ENCODE measurements at regions not wholly inside any gene's neighbourhood (a gene's known extent, or its start where the extent isn't known, plus 50 kb on each side); places are given as distances from the start of the nearest gene placed in this dataset.

GRCh38 chr20:39394461-39394860, 432.3 kb downstream of the DHX35 start:
- Histone ChIP-seq H3K4me3 (ENCODE audit: low read depth, low read length, poor library complexity, severe bottlenecking) (no peak overlapping the region), H4K20me1 (ENCODE audit: insufficient read depth, low read length) (no peaks in the 10 kb centered on the region), H3K27me3 (ENCODE audit: insufficient read depth, low read length) (no peaks in the 10 kb centered on the region), H2AFZ (ENCODE audit: low read length) (no peak overlapping the region), H3K9me3 (ENCODE audit: low read length) (no peaks in the 10 kb centered on the region), H3K4me2 (ENCODE audit: low read length) (no peak overlapping the region), H3K9me2 (ENCODE audit: low read depth, low read length) (no peaks in the 10 kb centered on the region), H3K27ac (ENCODE audit: low read depth, low read length, poor library complexity, severe bottlenecking) (no peak overlapping the region), H3F3A (ENCODE audit: insufficient read depth, low read length) (no peaks in the 10 kb centered on the region), H3K4me1 (ENCODE audit: insufficient read depth, low read length, severe bottlenecking) (no peaks in the 10 kb centered on the region), H3K79me2 (ENCODE audit: insufficient read depth, low read length) (no peaks in the 10 kb centered on the region), H3K9ac (ENCODE audit: low read length) (no peak overlapping the region), H3K36me3 (ENCODE audit: insufficient read depth, low read length) (no peaks in the 10 kb centered on the region)
- no peak for TF ChIP-seq EZH2 (IDR thresholded peaks at IDR 0.05; ENCODE audit: borderline replicate concordance, low read length)
- TF ChIP-seq CTCF (IDR thresholded peaks at IDR 0.05; ENCODE audit: low read length): no peak

GRCh38 chr20:39390186-39390585, 428.0 kb downstream of the DHX35 start:
- Histone ChIP-seq H2AFZ (ENCODE audit: low read length) (no peak overlapping the region), H3K27ac (ENCODE audit: low read depth, low read length, poor library complexity, severe bottlenecking) (no peak overlapping the region), H3K4me3 (ENCODE audit: low read depth, low read length, poor library complexity, severe bottlenecking) (no peak overlapping the region)

GRCh38 chr20:39381595-39381994, 419.5 kb downstream of the DHX35 start:
- no peaks in the 10 kb centered on the region for H3K4me1 ChIP-seq (ENCODE audit: insufficient read depth, low read length, severe bottlenecking)
- no peaks in the 10 kb centered on the region for H3K9me3 ChIP-seq (ENCODE audit: low read length)
- H3K79me2 ChIP-seq (ENCODE audit: insufficient read depth, low read length): no peaks in the 10 kb centered on the region

More at GRCh38 chr20:39390186-39390585, 428.0 kb downstream of the DHX35 start:
- TF ChIP-seq EZH2 (IDR thresholded peaks at IDR 0.05; ENCODE audit: borderline replicate concordance, low read length) (no peak), CTCF (IDR thresholded peaks at IDR 0.05; ENCODE audit: low read length) (no peak)
- no peaks in the 10 kb centered on the region for H3K4me1 ChIP-seq (ENCODE audit: insufficient read depth, low read length, severe bottlenecking)
- H3K27me3 ChIP-seq (ENCODE audit: insufficient read depth, low read length): no peaks in the 10 kb centered on the region
- H3K79me2 ChIP-seq (ENCODE audit: insufficient read depth, low read length): no peaks in the 10 kb centered on the region
- no peak overlapping the region for H3K9ac ChIP-seq (ENCODE audit: low read length)
- no peaks in the 10 kb centered on the region for H3F3A ChIP-seq (ENCODE audit: insufficient read depth, low read length)
- no peaks in the 10 kb centered on the region for H3K9me3 ChIP-seq (ENCODE audit: low read length)
- no peaks in the 10 kb centered on the region for H3K36me3 ChIP-seq (ENCODE audit: insufficient read depth, low read length)
- H3K9me2 ChIP-seq (ENCODE audit: low read depth, low read length): no peaks in the 10 kb centered on the region
- H3K4me2 ChIP-seq (ENCODE audit: low read length): no peak overlapping the region
- no peaks in the 10 kb centered on the region for H4K20me1 ChIP-seq (ENCODE audit: insufficient read depth, low read length)

More at GRCh38 chr20:39381595-39381994, 419.5 kb downstream of the DHX35 start:
- H3K4me2 ChIP-seq (ENCODE audit: low read length): no peak overlapping the region
- H2AFZ ChIP-seq (ENCODE audit: low read length): no peak overlapping the region
- H4K20me1 ChIP-seq (ENCODE audit: insufficient read depth, low read length): no peaks in the 10 kb centered on the region
- H3K27me3 ChIP-seq (ENCODE audit: insufficient read depth, low read length): no peaks in the 10 kb centered on the region
- no peak for TF ChIP-seq EZH2 (IDR thresholded peaks at IDR 0.05; ENCODE audit: borderline replicate concordance, low read length)
- no peak for TF ChIP-seq CTCF (IDR thresholded peaks at IDR 0.05; ENCODE audit: low read length)
- no peak overlapping the region for H3K9ac ChIP-seq (ENCODE audit: low read length)
- no peaks in the 10 kb centered on the region for H3K36me3 ChIP-seq (ENCODE audit: insufficient read depth, low read length)
- no peaks in the 10 kb centered on the region for H3K9me2 ChIP-seq (ENCODE audit: low read depth, low read length)
- H3F3A ChIP-seq (ENCODE audit: insufficient read depth, low read length): no peaks in the 10 kb centered on the region
- H3K4me3 ChIP-seq (ENCODE audit: low read depth, low read length, poor library complexity, severe bottlenecking): no peak overlapping the region
- H3K27ac ChIP-seq (ENCODE audit: low read depth, low read length, poor library complexity, severe bottlenecking): no peak overlapping the region
